ENCODE measurements at regions not wholly inside any gene's neighbourhood (a gene's known extent, or its start where the extent isn't known, plus 50 kb on each side); places are given as distances from the start of the nearest gene placed in this dataset.

DNA sequence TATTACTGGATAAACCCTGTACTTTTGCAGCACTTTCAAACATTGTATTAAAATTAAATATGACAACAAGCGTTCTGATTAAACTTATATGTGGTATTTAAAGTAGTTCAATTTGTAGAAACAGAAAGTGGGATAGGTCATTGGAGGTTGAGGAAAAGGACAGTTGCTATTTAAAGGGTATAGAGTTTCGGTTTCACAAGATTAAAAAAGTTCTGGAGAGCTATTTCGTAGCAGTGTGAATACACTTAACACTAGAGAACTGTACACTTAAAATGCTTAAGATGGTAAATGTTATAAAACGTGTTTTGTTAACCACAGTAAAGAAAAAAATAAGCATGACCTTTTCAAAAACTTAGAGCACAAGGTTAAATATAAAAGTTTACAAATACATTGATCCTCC lies 382.1 kb downstream of the BRINP1 start:
- in situ Hi-C loops (cut with HindIII; ENCODE audit: low pct_unique_long_range_greater_than_20kb, low sequenced_read_pairs) = no loop called here
- no peak for DNase-seq (ENCODE audit: low read depth, low spot score)

DNA sequence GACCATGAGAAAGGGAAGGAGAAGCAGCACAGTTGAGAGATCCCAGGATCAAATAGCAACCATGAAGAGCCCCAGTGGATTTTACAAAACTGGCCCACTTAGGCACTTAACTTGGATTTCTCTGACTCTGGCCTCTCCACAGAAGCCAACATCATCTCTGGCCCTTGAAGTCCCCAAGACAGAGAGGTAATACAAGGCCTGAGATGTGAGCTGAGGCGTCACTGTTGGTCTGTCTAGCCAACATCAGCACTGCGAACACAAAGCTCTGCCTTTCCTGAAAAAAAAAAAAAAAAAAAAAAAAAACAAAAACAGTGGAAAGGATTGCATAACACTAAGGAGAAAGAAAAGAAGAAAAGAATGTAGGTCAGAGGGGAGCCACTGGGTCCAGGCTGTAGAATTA lies 378.3 kb downstream of the BRINP1 start:
- DNase-seq (ENCODE audit: low read depth, low spot score) = no peak
- in situ Hi-C loops (cut with HindIII; ENCODE audit: low pct_unique_long_range_greater_than_20kb, low sequenced_read_pairs) = no loop called here

DNA sequence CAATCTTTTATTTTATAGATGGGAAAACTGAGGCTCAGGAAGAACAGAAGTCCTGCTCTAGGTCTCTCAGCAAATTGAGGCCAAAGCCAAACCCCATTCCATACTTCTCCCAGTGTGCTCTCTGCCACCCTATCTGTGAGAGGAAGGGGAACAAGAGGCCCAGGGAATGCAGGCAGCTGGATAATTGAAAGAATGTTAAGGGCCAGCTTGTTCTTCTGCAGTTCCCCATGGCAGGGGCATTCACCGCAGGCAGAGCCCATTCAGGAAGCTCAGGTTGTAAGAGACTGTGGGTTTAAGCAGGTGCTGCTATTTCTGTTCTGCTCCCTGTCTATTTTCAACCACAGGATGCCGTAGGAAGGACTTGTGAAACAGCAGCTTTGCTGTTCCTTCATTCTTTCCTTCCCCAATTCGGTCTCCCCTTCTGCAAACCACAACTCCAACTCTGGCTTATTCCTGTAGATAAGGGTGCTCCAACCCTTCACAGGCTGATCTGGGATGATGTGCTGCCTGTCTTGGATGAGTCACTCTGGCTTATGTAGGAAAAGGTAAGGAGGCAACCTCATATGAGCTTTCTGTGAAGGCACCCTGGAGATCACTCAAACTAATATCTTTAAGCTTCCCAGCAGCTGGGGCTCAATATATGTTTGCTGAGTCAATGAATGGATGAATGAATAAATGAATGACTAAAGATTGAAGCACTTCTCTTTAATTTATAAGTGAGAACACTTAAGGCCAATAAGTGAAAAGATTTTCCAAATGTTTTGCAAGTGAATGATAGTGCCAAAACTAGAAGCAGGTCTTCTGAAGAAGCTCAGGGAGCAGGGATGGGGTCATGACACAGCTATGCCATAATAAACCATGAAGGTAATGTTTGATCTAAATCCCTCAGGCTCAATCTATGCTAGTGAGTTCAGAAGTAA lies 377.6 kb downstream of the BRINP1 start:
- no peak for DNase-seq (ENCODE audit: low read depth, low spot score)
- in situ Hi-C loops (cut with HindIII; ENCODE audit: low pct_unique_long_range_greater_than_20kb, low sequenced_read_pairs) = no loop called here

DNA sequence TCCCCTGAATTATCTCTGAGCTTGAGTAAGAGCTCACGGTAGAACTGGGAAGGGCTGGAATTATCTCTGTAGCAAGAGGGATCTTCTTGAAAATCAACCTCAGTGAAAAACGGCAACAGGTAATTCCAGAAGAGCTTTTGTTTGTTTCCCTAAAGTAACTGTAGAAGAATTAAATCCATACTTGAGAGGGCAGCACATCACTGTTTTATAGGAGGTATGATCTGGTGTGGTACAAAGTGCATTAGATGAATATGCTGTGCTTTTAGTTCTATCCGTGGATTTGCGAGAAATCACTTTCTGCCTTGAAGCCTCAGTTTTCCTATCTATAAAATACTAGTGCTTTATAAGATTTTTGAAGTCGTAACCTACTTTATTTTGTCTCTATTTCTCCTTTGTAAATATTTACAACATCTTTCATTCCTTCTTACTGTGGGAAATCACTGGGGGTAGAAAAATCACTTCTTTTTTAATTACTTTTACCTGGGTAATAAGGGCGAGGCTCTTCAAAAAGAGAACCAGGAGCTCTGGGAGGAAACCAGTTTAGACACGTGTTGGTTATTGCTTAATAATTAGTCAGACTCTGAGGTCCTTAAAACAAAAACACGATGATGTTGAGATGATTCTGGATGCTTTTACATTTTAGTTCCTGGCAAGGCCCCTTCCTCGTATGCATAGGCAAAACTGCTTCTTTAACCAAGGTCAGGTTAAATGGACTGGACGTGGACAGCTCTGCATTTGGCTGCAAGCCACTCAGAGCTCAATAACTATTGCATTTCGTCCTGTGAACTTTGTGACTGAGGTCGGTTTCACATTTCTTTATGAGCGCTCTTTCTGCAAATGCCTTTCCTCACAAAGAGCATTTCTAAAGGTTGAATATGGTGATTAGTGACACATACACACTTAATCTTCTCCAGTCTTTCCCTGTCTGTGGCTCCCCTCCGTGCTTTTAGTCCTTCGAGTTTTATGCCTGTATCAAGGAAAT lies 376.1 kb downstream of the BRINP1 start:
- DNase-seq (ENCODE audit: low read depth, low spot score) = no peak
- in situ Hi-C loops (cut with HindIII; ENCODE audit: low pct_unique_long_range_greater_than_20kb, low sequenced_read_pairs) = no loop called here

DNA sequence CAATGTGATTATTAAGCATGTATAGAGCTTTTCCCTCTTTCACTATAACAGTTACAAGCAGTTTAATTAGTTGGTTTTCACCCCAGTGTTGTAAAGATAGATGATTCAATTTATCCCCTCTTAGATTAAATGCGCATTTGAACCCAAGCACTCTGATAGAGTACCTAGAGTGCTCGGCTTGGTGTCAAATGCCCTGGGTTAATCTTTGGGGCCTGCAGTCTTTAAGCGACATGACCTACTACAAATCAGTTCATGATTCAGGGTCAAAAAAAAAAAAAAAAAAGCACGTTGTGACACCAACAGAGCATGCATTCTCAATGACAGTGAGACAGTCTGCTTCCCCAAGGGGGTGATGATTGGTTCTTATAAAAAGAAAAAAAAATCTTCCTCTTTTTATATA lies 375.3 kb downstream of the BRINP1 start:
- no peak for DNase-seq (ENCODE audit: low read depth, low spot score)
- in situ Hi-C loops (cut with HindIII; ENCODE audit: low pct_unique_long_range_greater_than_20kb, low sequenced_read_pairs) = no loop called here

DNA sequence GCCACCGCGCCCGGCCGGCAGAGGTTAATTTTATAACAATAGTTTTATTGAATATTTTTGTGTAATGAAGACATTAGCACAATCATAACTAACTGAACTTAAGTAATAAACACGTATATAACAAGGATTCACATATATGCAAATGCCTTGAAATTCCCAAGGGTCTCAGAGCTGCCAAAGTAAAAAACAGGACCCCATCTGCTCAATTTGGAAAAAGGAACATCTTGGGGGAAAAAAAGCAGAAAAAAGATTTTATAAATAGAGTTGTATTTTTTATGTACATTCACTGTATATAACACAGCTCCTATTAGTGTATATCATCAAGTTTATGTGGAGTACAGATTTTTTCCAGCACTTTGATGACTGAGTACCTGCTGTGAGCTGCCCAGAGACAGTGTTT lies 366.7 kb downstream of the BRINP1 start:
- no peak for DNase-seq (ENCODE audit: low read depth, low spot score)
- in situ Hi-C loops (cut with HindIII; ENCODE audit: low pct_unique_long_range_greater_than_20kb, low sequenced_read_pairs) = no loop called here

DNA sequence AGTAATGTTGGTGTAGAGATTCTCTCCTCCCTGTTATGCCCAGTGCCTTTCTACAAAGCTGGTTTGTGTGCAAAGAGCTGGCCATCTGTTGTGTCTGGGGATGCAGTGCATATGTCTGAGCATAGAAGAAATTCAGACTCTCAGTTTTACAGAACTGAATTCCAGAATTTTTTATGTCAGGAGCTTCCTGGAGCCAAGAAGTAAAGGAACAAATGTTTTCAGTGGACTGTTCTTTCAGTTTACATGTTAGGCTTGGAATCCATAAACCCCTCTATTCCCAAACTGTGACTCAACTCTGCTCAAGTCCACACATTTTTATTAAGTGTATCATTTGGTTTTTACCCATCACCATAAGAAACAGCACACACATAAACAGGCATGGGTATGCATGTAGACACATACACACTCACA lies 366.0 kb downstream of the BRINP1 start:
- DNase-seq (ENCODE audit: low read depth, low spot score) = no peak
- in situ Hi-C loops (cut with HindIII; ENCODE audit: low pct_unique_long_range_greater_than_20kb, low sequenced_read_pairs) = no loop called here

DNA sequence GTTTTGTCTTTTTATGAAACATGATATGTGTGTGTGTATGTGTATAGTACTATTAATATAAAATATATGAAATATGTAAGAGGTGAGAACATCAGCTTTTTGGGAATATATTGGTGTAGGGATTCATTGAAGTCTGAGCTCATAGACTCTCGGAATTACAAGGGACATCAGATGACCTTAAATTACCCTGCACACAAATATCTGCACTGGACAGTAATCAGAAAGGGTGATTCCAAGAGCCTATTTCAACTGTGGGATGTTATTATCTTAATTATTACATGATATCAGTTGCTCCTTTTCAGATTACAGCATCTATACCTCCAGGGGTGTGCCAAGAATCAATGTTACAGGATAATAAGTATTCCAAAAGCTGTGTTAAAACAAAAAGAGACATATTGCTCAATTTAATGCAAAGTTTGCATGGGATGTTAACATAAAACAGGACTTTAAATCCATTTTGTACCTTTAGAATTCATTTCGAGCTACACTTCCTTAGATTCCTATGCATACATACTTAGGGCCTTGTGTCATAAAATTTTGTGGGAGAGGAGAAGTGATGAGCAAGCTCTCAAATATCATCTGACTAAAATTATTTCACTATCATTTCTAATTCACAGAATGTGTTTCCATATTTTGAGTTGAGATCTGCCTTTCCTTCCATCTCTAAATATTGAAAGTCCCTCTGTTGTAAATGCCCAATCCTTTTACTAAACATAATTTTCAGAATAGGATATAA lies 365.2 kb downstream of the BRINP1 start:
- no peak for DNase-seq (ENCODE audit: low read depth, low spot score)
- in situ Hi-C loops (cut with HindIII; ENCODE audit: low pct_unique_long_range_greater_than_20kb, low sequenced_read_pairs) = no loop called here

DNA sequence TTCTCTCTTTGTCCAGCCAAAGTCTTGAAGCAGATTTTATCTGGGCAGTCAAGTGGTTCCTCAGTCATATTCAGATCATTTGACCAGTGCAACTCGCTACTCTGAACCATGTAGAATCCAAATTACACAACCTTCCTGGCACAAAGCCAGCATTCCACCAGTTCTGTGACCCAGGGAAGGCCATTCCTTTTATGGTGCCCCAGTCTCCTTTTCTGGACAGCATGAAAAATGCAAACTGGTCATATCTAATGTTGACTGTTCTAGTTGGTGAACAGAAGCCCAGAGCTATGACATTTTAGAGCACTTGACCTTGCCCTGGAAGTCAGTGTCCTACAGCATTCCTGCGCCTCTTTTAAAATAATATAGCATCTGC lies 364.6 kb downstream of the BRINP1 start:
- DNase-seq (ENCODE audit: low read depth, low spot score) = peak; percentile 62
- in situ Hi-C loops (cut with HindIII; ENCODE audit: low pct_unique_long_range_greater_than_20kb, low sequenced_read_pairs) = no loop called here

DNA sequence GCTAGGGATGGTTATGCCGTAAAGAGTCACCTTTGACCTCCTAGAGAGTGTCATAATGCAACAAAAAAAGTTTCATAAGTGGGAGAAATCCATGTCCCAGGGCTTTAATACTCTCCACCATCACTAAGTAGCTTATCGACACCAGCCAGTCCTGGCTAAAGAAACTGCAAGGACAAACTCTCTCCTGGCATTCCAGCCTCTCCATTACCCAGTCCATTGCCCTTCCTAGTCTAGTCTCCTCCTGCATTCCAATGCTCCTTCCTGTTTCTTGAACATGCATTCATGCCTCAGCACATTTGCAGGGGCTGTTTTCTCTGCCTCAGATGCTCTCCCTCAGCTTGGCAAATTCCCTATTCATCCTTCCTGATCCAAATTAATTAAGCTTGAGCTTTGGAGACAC lies 364.1 kb downstream of the BRINP1 start:
- in situ Hi-C loops (cut with HindIII; ENCODE audit: low pct_unique_long_range_greater_than_20kb, low sequenced_read_pairs) = no loop called here
- no peak for DNase-seq (ENCODE audit: low read depth, low spot score)

DNA sequence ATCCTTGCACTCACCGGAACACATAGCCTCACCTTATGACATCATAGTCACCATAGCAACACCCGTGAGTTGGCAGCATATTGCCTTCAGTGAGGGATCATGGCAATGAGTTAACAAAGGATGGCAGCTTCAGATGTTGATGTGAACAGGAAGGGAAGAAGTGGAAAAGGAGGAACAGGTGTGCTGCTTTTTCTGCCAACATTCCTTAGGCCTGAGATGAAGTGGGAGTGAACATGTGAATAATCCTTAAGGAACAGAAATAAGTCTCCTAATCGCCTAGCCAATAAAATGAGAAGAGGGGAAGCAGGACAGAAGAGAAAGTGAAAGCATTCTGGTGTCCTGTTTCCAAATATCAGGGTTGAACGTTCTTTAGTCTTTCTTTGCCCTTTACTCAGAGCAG lies 360.0 kb downstream of the BRINP1 start:
- in situ Hi-C loops (cut with HindIII; ENCODE audit: low pct_unique_long_range_greater_than_20kb, low sequenced_read_pairs) = no loop called here
- peak; percentile 28 for DNase-seq (ENCODE audit: low read depth, low spot score)

DNA sequence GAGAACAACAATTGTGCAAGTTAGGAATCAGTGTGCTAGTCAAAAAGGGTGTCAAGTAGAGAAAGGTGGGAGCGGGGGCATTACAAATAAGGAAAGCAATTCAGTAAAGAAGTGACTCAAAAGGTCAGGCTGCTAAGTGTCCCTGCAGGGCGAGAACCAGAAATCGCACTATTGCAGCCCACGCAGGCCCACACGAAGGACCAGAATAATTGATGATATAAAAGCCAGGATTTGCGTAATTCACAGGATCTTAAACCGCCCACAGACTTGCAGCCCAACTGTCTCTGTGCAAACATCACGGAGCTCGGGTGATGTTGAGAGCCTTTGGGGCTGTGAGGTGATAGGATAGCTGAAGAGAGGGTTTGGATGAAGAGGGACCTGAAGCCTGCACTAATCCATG lies 349.0 kb downstream of the BRINP1 start:
- DNase-seq (ENCODE audit: low read depth, low spot score) = no peak
- in situ Hi-C loops (cut with HindIII; ENCODE audit: low pct_unique_long_range_greater_than_20kb, low sequenced_read_pairs) = no loop called here

DNA sequence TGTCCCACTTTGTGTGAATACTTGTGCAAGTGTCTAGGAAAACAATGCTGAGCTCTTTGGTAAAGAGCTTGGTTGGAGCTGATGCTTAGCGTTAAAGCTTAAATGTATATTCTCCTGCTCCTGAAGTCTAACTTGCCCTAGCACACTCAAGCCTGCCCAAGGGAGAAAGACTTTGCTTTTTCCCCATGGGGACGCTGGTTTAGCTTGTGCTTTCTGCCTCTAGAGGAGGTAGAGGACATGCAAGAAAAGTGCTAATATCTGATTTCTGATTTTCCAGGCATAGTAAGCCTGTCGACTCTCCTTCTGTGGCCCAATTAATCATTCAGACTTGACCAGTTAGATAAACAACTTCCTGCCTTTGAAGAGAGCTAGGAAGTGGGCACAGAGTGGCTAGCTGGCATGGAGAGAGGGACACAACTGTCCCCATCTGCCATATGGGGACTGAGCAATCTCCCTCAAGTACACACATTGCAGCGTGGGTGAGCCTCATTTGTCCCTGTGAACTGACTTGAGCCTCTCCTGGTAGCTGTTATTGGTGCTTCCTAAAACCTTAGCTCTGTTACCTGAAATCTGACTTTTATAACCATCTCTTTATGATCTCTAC lies 348.4 kb downstream of the BRINP1 start:
- DNase-seq (ENCODE audit: low read depth, low spot score) = no peak
- in situ Hi-C loops (cut with HindIII; ENCODE audit: low pct_unique_long_range_greater_than_20kb, low sequenced_read_pairs) = no loop called here

DNA sequence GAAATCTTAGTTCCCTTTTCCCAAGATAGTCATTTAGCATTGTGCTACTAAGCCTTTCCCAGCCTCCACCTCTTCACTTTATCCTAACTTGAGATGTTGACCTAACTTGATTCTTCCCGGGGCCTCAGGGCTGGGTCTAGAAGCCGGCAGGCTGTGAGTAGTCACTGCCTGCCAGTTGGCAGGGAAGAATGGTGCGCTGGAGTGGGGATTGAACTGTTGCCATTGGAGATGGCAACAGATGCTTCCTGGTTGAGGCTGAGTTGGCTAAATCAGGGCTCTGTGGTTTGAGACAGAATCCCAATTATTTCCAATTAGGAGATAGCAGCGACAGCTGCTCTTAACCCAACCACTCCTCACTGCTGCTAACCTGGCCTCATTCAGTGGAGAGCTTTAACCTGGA lies 343.1 kb downstream of the BRINP1 start:
- DNase-seq (ENCODE audit: low read depth, low spot score) = no peak
- in situ Hi-C loops (cut with HindIII; ENCODE audit: low pct_unique_long_range_greater_than_20kb, low sequenced_read_pairs) = no loop called here

DNA sequence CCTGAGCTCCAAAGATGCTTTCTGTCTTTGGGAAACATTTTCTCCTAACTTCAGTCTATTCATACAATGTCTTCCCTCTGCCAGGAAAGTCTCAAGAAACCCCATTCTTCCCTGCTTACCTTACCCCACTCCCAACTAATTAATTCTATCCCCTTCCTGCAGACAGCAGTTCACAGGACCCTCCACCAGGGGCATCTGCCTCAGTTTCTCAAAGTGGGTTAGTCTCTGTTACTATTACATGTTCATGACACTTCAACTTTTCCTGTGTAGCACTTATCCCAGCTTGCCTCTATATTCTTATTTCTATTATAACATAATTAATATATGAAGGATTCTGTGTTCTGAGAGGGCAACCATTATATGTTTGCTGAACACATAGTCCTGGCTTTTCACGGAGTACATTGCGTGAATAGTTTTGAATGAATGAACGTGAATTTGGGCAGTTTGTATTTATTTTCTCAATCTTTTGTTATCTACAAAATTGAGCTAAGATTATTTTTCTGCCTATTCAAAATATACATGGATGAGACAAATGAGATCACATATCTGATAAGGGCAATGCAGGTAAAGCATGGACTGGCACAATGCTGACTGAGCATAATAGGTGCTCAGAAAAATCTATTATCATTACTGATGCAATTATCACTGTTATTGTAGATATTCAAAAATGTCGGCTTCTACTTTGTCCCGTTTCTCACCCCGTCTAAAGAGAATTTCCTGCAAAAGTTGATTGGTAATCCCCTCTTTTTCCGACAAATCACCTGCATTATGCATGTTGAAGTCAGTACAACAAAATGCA lies 341.1 kb downstream of the BRINP1 start:
- DNase-seq (ENCODE audit: low read depth, low spot score) = no peak
- in situ Hi-C loops (cut with HindIII; ENCODE audit: low pct_unique_long_range_greater_than_20kb, low sequenced_read_pairs) = no loop called here

DNA sequence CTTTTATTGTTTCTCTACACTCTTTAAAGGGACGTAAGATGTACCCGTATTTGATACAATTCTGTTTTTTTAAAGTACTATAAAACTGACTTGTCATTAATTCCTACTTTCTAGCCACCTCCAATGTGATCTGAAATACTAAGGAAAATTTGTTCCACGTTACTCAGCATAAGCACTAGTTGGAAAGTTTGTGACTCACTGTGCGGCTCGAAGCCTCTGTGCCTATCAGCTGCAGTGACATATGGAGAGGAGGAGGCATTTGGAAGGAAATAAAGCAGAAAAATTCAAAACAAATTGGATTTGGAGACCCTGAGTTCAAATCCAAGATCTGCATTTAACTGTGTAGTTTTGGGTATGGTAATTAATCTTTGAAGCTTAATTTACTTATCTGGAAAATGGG lies 339.3 kb downstream of the BRINP1 start:
- no peak for DNase-seq (ENCODE audit: low read depth, low spot score)
- in situ Hi-C loops (cut with HindIII; ENCODE audit: low pct_unique_long_range_greater_than_20kb, low sequenced_read_pairs) = no loop called here

DNA sequence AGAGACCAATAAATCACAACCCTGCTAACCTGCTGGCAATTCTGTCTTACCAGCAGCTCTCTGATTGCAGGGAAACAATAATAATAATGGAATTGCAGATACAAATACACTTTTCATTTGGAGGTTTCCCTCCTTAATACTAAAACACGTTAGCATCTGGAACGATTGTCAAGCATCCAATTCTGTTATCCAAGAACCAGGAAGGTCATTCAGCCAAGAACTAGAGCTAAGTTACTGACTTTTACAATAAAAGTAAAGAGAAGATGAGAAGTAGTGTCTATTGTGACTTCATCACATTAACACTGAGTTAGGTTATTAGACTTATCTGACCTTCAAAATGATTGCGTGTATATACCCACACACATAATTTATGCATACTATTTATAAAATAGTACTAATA lies 335.6 kb downstream of the BRINP1 start:
- DNase-seq (ENCODE audit: low read depth, low spot score) = no peak
- in situ Hi-C loops (cut with HindIII; ENCODE audit: low pct_unique_long_range_greater_than_20kb, low sequenced_read_pairs) = no loop called here
